CD4-positive, alpha-beta T cell (primary cell): ENCODE measurements at regions not wholly inside any gene's neighbourhood (a gene's known extent, or its start where the extent isn't known, plus 50 kb on each side); places are given as distances from the start of the nearest gene placed in this dataset.

Experiments
- ATAC-seq: fragments of 200-7000 bp; cut with Tn5 transposase; one replicate; pipeline ENCODE4 v1.10.0; 2022; ENCODE audit warnings: mild to moderate bottlenecking; ENCODE audit not compliant: poor library complexity
- CTCF ChIA-PET: fragments of 350-600 bp; sonication (Branson Sonifier 250); formaldehyde crosslinking; loops from one replicate; lab custom pipeline; 2021; ENCODE audit warnings: antibody characterized with exemption, inconsistent platforms; lab: Charles Lee
- POLR2A ChIA-PET: fragments of 350-600 bp; sonication (Branson Sonifier 250); formaldehyde crosslinking; loops from one replicate; lab custom pipeline; 2021; ENCODE audit warnings: antibody characterized with exemption, inconsistent platforms; lab: Charles Lee
- DNase-seq, 14 experiments: peaks; one replicate each; pipeline ENCODE4 v3.0.0-alpha.2; 2013 to 2020; ENCODE audit warnings: mixed read lengths in 2 of 14
- H3K27ac ChIP-seq, 2 donors: one replicate each; pipeline versions ENCODE4 v1.5.1 to v1.7.0; 2013; ENCODE audit warnings: low read length in 2 of 2, low read depth in 1 of 2, mild to moderate bottlenecking in 1 of 2
- H3K27me3 ChIP-seq, 2 experiments: 1 replicate in 1 of 2; 2 replicates in 1 of 2; pipeline versions ENCODE4 v1.6.1 to v1.7.0; 2013; ENCODE audit warnings: low read length in 2 of 2, control low read depth in 1 of 2, mild to moderate bottlenecking in 1 of 2, moderate library complexity in 1 of 2; ENCODE audit not compliant: insufficient read depth in 2 of 2, control insufficient read depth in 1 of 2
- H3K36me3 ChIP-seq: one replicate; pipeline ENCODE4 v1.6.1; 2013; ENCODE audit warnings: low read length, control low read depth; ENCODE audit not compliant: insufficient read depth
- H3K4me1 ChIP-seq: one replicate; pipeline ENCODE4 v1.6.1; 2013; ENCODE audit warnings: low read length, control low read depth; ENCODE audit not compliant: insufficient read depth
- H3K4me3 ChIP-seq: one replicate; pipeline ENCODE4 v1.5.1; 2013; ENCODE audit warnings: mild to moderate bottlenecking, low read length, moderate library complexity
- H3K9me3 ChIP-seq, 2 experiments: 1 replicate in 1 of 2; 2 replicates in 1 of 2; pipeline versions ENCODE4 v1.6.1 to v1.7.0; 2013; ENCODE audit warnings: low read length in 2 of 2, mild to moderate bottlenecking in 2 of 2, control low read depth in 1 of 2, moderate library complexity in 1 of 2; ENCODE audit not compliant: control insufficient read depth in 1 of 2, insufficient read depth in 1 of 2
- H3K27ac Mint-ChIP-seq: one replicate; pipeline ENCODE4 v1.8.0; 2020; ENCODE audit warnings: mixed read lengths
- H3K27me3 Mint-ChIP-seq: one replicate; pipeline ENCODE4 v1.8.0; 2021; ENCODE audit warnings: mixed read lengths
- H3K36me3 Mint-ChIP-seq: one replicate; pipeline ENCODE4 v1.8.0; 2021; ENCODE audit warnings: low read depth, mixed read lengths
- H3K4me1 Mint-ChIP-seq: one replicate; pipeline ENCODE4 v1.8.0; 2021; ENCODE audit warnings: low read depth, mixed read lengths
- H3K4me3 Mint-ChIP-seq: one replicate; pipeline ENCODE4 v1.8.0; 2020; ENCODE audit warnings: mild to moderate bottlenecking, mixed read lengths
- H3K9me3 Mint-ChIP-seq: one replicate; pipeline ENCODE4 v1.8.0; 2020; ENCODE audit warnings: mixed read lengths
- CTCF ChIP-seq: fragments of 200-600 bp; IDR thresholded peaks from one replicate; pipeline ENCODE4 v1.8.0; 2022; ENCODE audit warnings: antibody characterized with exemption, mild to moderate bottlenecking
- intact Hi-C, 2 experiments: fragments of 100-400 bp; cut with DNase I in 1 of 2; cut with micrococcal nuclease in 1 of 2; formaldehyde crosslinking; loops; one replicate each; pipeline versions ENCODE4 v1.15.1 to v1.9.0; 2023 to 2025; cut with DNase I, micrococcal nuclease

GRCh38 chr2:120982598-120982997, 246.9 kb downstream of the GLI2 start:
- no peak for DNase-seq
- Histone ChIP-seq H3K9me3 (peaks cover 0 to 14% of the 10 kb centered on the region in 2 experiments), H3K36me3 (no peaks in the 10 kb centered on the region), H3K4me1 (no peaks in the 10 kb centered on the region), H3K27me3 (no peaks in the 10 kb centered on the region), H3K27ac (no peak overlapping the region), H3K4me3 (no peak overlapping the region)
- intact Hi-C loops, result no loop called here
- ATAC-seq, result no peak
- Mint-ChIP-seq H3K36me3 (no peaks in the 10 kb centered on the region), H3K4me1 (no peaks in the 10 kb centered on the region), H3K27ac (no peak overlapping the region), H3K27me3 (no peaks in the 10 kb centered on the region), H3K9me3 (no peaks in the 10 kb centered on the region), H3K4me3 (no peak overlapping the region)
- POLR2A ChIA-PET, result no interaction called here
- no peak for TF ChIP-seq CTCF
- CTCF ChIA-PET, result no interaction called here

GRCh38 chr2:120983344-120983743, 247.7 kb downstream of the GLI2 start:
- ATAC-seq (no peak), DNase-seq (no peak)
- POLR2A ChIA-PET, result no interaction called here
- Mint-ChIP-seq H3K27me3 (no peaks in the 10 kb centered on the region), H3K4me1 (no peaks in the 10 kb centered on the region), H3K9me3 (no peaks in the 10 kb centered on the region), H3K27ac (no peak overlapping the region), H3K36me3 (no peaks in the 10 kb centered on the region), H3K4me3 (no peak overlapping the region)
- Histone ChIP-seq H3K4me3 (no peak overlapping the region), H3K9me3 (peaks cover 0 to 10% of the 10 kb centered on the region in 2 experiments), H3K4me1 (no peaks in the 10 kb centered on the region), H3K36me3 (no peaks in the 10 kb centered on the region), H3K27ac (no peak overlapping the region), H3K27me3 (no peaks in the 10 kb centered on the region)
- TF ChIP-seq CTCF, result no peak
- intact Hi-C loops, result no loop called here
- CTCF ChIA-PET, result no interaction called here

GRCh38 chr2:120984046-120984445, 248.4 kb downstream of the GLI2 start:
- H3K36me3 ChIP-seq, result no peaks in the 10 kb centered on the region
- ChIA-PET POLR2A (no interaction called here), CTCF (no interaction called here)
- Mint-ChIP-seq H3K27me3 (no peaks in the 10 kb centered on the region), H3K27ac (no peak overlapping the region), H3K9me3 (no peaks in the 10 kb centered on the region), H3K4me3 (no peak overlapping the region), H3K4me1 (no peaks in the 10 kb centered on the region), H3K36me3 (no peaks in the 10 kb centered on the region)
- H3K27ac ChIP-seq, result no peak overlapping the region
- H3K4me3 ChIP-seq, result no peak overlapping the region
- ATAC-seq (no peak), DNase-seq (no peak)
- peaks cover 0 to 8% of the 10 kb centered on the region in 2 experiments for H3K9me3 ChIP-seq
- H3K27me3 ChIP-seq, result no peaks in the 10 kb centered on the region
- no peaks in the 10 kb centered on the region for H3K4me1 ChIP-seq
- intact Hi-C loops, result no loop called here
- TF ChIP-seq CTCF, result no peak
